HEK293T (cell line): ENCODE measurements at regions not wholly inside any gene's neighbourhood (a gene's known extent, or its start where the extent isn't known, plus 50 kb on each side); places are given as distances from the start of the nearest gene placed in this dataset.
"Not testable (repeated sequence)": the region's sequence is repeated elsewhere in the genome, so short reads cannot be mapped to it uniquely, and the experiment has no call there.

Source experiments
- ARNT ChIP-seq: fragments of 450-650 bp; IDR thresholded peaks from 2 replicates; pipeline ENCODE4 v1.6.1; 2017; ENCODE audit warnings: mild to moderate bottlenecking
- BHLHE40 ChIP-seq: fragments of 450-650 bp; IDR thresholded peaks from 2 replicates; pipeline ENCODE4 v1.6.1; 2016; ENCODE audit warnings: mild to moderate bottlenecking, moderate library complexity, borderline replicate concordance
- CTBP1 ChIP-seq: fragments of 450-650 bp; IDR thresholded peaks from 2 replicates; pipeline ENCODE4 v1.6.1; 2016; ENCODE audit warnings: borderline replicate concordance
- ELF4 ChIP-seq: fragments of 450-650 bp; IDR thresholded peaks from 2 replicates; pipeline ENCODE4 v1.6.1; 2017; ENCODE audit warnings: antibody characterized with exemption
- FOXA1 ChIP-seq: fragments of 450-650 bp; IDR thresholded peaks from 2 replicates; pipeline ENCODE4 v1.6.1; 2016; ENCODE audit warnings: mild to moderate bottlenecking
- FOXK2 ChIP-seq: fragments of 450-650 bp; IDR thresholded peaks from 2 replicates; pipeline ENCODE4 v1.6.1; 2016; ENCODE audit warnings: mild to moderate bottlenecking
- FOXM1 ChIP-seq: fragments of 450-650 bp; IDR thresholded peaks from 2 replicates; pipeline ENCODE4 v1.6.1; 2017; ENCODE audit warnings: mild to moderate bottlenecking, borderline replicate concordance
- HDGF ChIP-seq: fragments of 450-650 bp; IDR thresholded peaks from 2 replicates; pipeline ENCODE4 v1.6.1; 2017; ENCODE audit warnings: antibody characterized with exemption, borderline replicate concordance
- LEF1 ChIP-seq: fragments of 450-650 bp; IDR thresholded peaks from 2 replicates; pipeline ENCODE4 v1.6.1; 2017; ENCODE audit warnings: mild to moderate bottlenecking, borderline replicate concordance
- NFRKB ChIP-seq: fragments of 450-650 bp; IDR thresholded peaks from 2 replicates; pipeline ENCODE4 v1.6.1; 2016; ENCODE audit warnings: mild to moderate bottlenecking, moderate library complexity
- SP1 ChIP-seq: fragments of 450-650 bp; IDR thresholded peaks from 2 replicates; pipeline ENCODE4 v1.6.1; 2017
- SUZ12 ChIP-seq: fragments of 450-650 bp; IDR thresholded peaks from 2 replicates; pipeline ENCODE4 v1.6.1; 2016; ENCODE audit warnings: mild to moderate bottlenecking
- TARDBP ChIP-seq: fragments of 450-650 bp; IDR thresholded peaks from 2 replicates; pipeline ENCODE4 v1.6.1; 2016
- TF ChIP-seq, protein P1 (sequence below): fragments of 450-650 bp; IDR thresholded peaks from 2 replicates; pipeline ENCODE4 v1.6.1; 2016

DNA sequence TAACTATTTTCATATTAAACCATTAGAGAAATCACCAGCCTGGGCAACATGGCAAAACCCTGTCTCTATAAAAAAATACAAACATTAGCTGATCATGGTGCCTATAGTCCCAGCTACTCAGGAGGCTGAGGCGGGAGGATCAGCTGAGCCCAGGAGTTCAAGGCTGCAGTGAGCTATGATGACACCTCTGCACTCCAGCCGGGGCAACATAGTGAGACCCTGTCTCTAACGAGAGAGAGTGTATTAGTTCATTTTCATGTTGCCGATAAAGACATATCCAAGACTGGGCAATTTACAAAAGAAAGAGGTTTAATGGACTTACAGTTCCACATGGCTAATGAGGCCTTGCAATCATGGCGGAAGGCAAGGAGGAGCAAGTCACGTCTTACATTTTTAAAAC is 102.1 kb upstream of the IL12A start:
- not testable (repeated sequence) for TF ChIP-seq SP1, LEF1, ELF4, FOXK2, SUZ12, CTBP1, HDGF, BHLHE40, FOXA1, ARNT, TARDBP, NFRKB, FOXM1
- TF ChIP-seq, protein P1, sequence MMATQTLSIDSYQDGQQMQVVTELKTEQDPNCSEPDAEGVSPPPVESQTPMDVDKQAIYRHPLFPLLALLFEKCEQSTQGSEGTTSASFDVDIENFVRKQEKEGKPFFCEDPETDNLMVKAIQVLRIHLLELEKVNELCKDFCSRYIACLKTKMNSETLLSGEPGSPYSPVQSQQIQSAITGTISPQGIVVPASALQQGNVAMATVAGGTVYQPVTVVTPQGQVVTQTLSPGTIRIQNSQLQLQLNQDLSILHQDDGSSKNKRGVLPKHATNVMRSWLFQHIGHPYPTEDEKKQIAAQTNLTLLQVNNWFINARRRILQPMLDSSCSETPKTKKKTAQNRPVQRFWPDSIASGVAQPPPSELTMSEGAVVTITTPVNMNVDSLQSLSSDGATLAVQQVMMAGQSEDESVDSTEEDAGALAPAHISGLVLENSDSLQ, result not testable (repeated sequence)
